CD14-positive monocyte (primary cell): ENCODE measurements at regions not wholly inside any gene's neighbourhood (a gene's known extent, or its start where the extent isn't known, plus 50 kb on each side); places are given as distances from the start of the nearest gene placed in this dataset.

ENCODE experiments used
- DNase-seq, 3 donors: peaks; one replicate each; pipeline ENCODE4 v3.0.0-alpha.2; 2011 to 2022
- H2AFZ ChIP-seq: 2 replicates; pipeline ENCODE4 v1.6.0; 2012; ENCODE audit warnings: mild to moderate bottlenecking, low read depth, low read length, inconsistent platforms; ENCODE audit not compliant: insufficient read depth, poor library complexity, severe bottlenecking
- H3K27ac ChIP-seq, 2 donors: 1 replicate in 1 of 2; 2 replicates in 1 of 2; pipeline ENCODE4 v1.5.1; 2012 to 2013; ENCODE audit warnings: low read length in 2 of 2, control low read depth in 1 of 2, inconsistent platforms in 1 of 2, low read depth in 1 of 2, mild to moderate bottlenecking in 1 of 2
- H3K27me3 ChIP-seq, 2 donors: one replicate each; pipeline versions ENCODE4 v1.6.0 to v1.6.1; 2011 to 2013; ENCODE audit warnings: low read length in 2 of 2; ENCODE audit not compliant: control insufficient read depth in 2 of 2, insufficient read depth in 2 of 2
- H3K36me3 ChIP-seq, 2 donors: replicated peaks in 1 of 2; 1 replicate in 1 of 2; 2 replicates in 1 of 2; pipeline versions ENCODE4 v1.5.1 to v1.6.1; 2012 to 2013; ENCODE audit warnings: low read length in 2 of 2, control low read depth in 1 of 2, inconsistent platforms in 1 of 2, mild to moderate bottlenecking in 1 of 2; ENCODE audit not compliant: insufficient read depth in 2 of 2, control insufficient read depth in 1 of 2
- H3K4me1 ChIP-seq, 2 donors: 1 replicate in 1 of 2; 2 replicates in 1 of 2; pipeline versions ENCODE4 v1.5.1 to v1.6.1; 2012 to 2013; ENCODE audit warnings: low read length in 2 of 2, control low read depth in 1 of 2, inconsistent platforms in 1 of 2, mild to moderate bottlenecking in 1 of 2, moderate library complexity in 1 of 2; ENCODE audit not compliant: insufficient read depth in 2 of 2, control insufficient read depth in 1 of 2
- H3K4me2 ChIP-seq: replicated peaks from 2 replicates; pipeline ENCODE3; 2012; ENCODE audit warnings: low read length, moderate library complexity, mild to moderate bottlenecking; ENCODE audit not compliant: poor library complexity, severe bottlenecking; ENCODE audit errors: extremely low read depth
- H3K4me3 ChIP-seq, 3 experiments: fragments of 200-600 bp in 1 of 3; sonication (generic) in 1 of 3; replicated peaks in 1 of 3; 1 replicate in 2 of 3; 2 replicates in 1 of 3; pipeline ENCODE4 v1.5.1; 2011 to 2013; ENCODE audit warnings: low read length in 3 of 3, mild to moderate bottlenecking in 3 of 3, control low read depth in 2 of 3, low read depth in 2 of 3, inconsistent platforms in 1 of 3, moderate library complexity in 1 of 3
- H3K79me2 ChIP-seq: 2 replicates; pipeline ENCODE4 v1.6.0; 2012; ENCODE audit warnings: mild to moderate bottlenecking, control low read depth, inconsistent platforms, low read length, moderate library complexity; ENCODE audit not compliant: insufficient read depth
- H3K9ac ChIP-seq: 2 replicates; pipeline ENCODE4 v1.6.0; 2017; ENCODE audit warnings: low read length, mild to moderate bottlenecking; ENCODE audit not compliant: insufficient read depth, poor library complexity, severe bottlenecking
- H3K9me3 ChIP-seq, 2 donors: replicated peaks in 1 of 2; 1 replicate in 1 of 2; 2 replicates in 1 of 2; pipeline versions ENCODE4 v1.5.1 to v1.6.1; 2012 to 2013; ENCODE audit warnings: low read length in 2 of 2, control low read depth in 1 of 2; ENCODE audit not compliant: control insufficient read depth in 1 of 2, insufficient read depth in 1 of 2
- H4K20me1 ChIP-seq: 2 replicates; pipeline ENCODE4 v1.6.0; 2012; ENCODE audit warnings: mild to moderate bottlenecking, low read length, control low read depth, moderate library complexity; ENCODE audit not compliant: insufficient read depth
- H3K27ac Mint-ChIP-seq, 7 donors: one replicate each; pipeline ENCODE4 v1.8.0; 2020; ENCODE audit warnings: mild to moderate bottlenecking in 7 of 7, mixed read lengths in 7 of 7, moderate library complexity in 6 of 7, inconsistent platforms in 2 of 7
- H3K27me3 Mint-ChIP-seq, 3 donors: one replicate each; pipeline ENCODE4 v1.8.0; 2021 to 2022; ENCODE audit warnings: low read depth in 3 of 3, mild to moderate bottlenecking in 3 of 3, mixed read lengths in 3 of 3, moderate library complexity in 3 of 3, inconsistent platforms in 1 of 3
- H3K36me3 Mint-ChIP-seq, 2 donors: one replicate each; pipeline ENCODE4 v1.8.0; 2020; ENCODE audit warnings: mixed read lengths in 2 of 2, inconsistent platforms in 1 of 2, mild to moderate bottlenecking in 1 of 2
- H3K4me1 Mint-ChIP-seq: one replicate; pipeline ENCODE4 v1.8.0; 2020; ENCODE audit warnings: mild to moderate bottlenecking, mixed read lengths
- H3K4me3 Mint-ChIP-seq, 2 donors: one replicate each; pipeline ENCODE4 v1.8.0; 2020; ENCODE audit warnings: mild to moderate bottlenecking in 2 of 2, mixed read lengths in 2 of 2, moderate library complexity in 1 of 2
- H3K9me3 Mint-ChIP-seq, 7 donors: one replicate each; pipeline ENCODE4 v1.8.0; 2020 to 2022; ENCODE audit warnings: mixed read lengths in 7 of 7, mild to moderate bottlenecking in 6 of 7, moderate library complexity in 6 of 7, inconsistent platforms in 2 of 7
- CTCF ChIP-seq: fragments of 200-600 bp; IDR thresholded peaks from one replicate; pipeline ENCODE4 v1.8.0; 2022; ENCODE audit warnings: antibody characterized with exemption, mild to moderate bottlenecking
- WGBS: methylation state at CpG from one replicate; pipeline ENCODE4 v1.1.5; 2013; ENCODE audit warnings: missing lambda C conversion rate; ENCODE audit not compliant: insufficient coverage; 5-methylcytosine and 5-hydroxymethylcytosine counted together
- intact Hi-C, 2 donors: fragments of 100-400 bp; cut with micrococcal nuclease; formaldehyde crosslinking; loops; one replicate each; pipeline versions ENCODE4 v1.15.0 to v1.15.1; 2023

- Histone ChIP-seq H3K4me1 (no peaks in the 10 kb centered on the region), H3K4me2 (no peak overlapping the region), H3K9me3 (no peaks in the 10 kb centered on the region), H3K4me3 (no peak overlapping the region), H4K20me1 (no peaks in the 10 kb centered on the region), H3K36me3 (no peaks in the 10 kb centered on the region), H3K27me3 (no peaks in the 10 kb centered on the region), H3K9ac (no peak overlapping the region), H3K79me2 (no peaks in the 10 kb centered on the region), H3K27ac (no peak overlapping the region), H2AFZ (no peak overlapping the region)
- no peak for TF ChIP-seq CTCF
- DNase-seq: no peak
- intact Hi-C loops: no loop called here
- H3K27me3 Mint-ChIP-seq: peaks cover 19 to 28% (median 22%) of the 10 kb centered on the region in 3 donors
- peaks cover 0 to 6% (median 0%) of the 10 kb centered on the region in 7 donors for H3K9me3 Mint-ChIP-seq
- no peak overlapping the region for H3K27ac Mint-ChIP-seq
- H3K36me3 Mint-ChIP-seq: no peaks in the 10 kb centered on the region
- peaks cover 2% of the 10 kb centered on the region for H3K4me1 Mint-ChIP-seq
- H3K4me3 Mint-ChIP-seq: peak overlapping the region in 1 of 2 donors; percentile 6
- WGBS: 65% methylated on average over 3 of the region's 3 CpGs
Observed at GRCh38 chr1:30645807-30646206, 77.6 kb downstream of the MATN1 start.

- Histone ChIP-seq H3K27me3 (no peaks in the 10 kb centered on the region), H4K20me1 (no peaks in the 10 kb centered on the region), H2AFZ (no peak overlapping the region), H3K4me1 (no peaks in the 10 kb centered on the region), H3K4me2 (no peak overlapping the region), H3K9ac (no peak overlapping the region), H3K9me3 (no peaks in the 10 kb centered on the region), H3K27ac (no peak overlapping the region), H3K4me3 (no peak overlapping the region), H3K79me2 (no peaks in the 10 kb centered on the region), H3K36me3 (no peaks in the 10 kb centered on the region)
- no peaks in the 10 kb centered on the region for H3K36me3 Mint-ChIP-seq
- intact Hi-C loops: no loop called here
- H3K27ac Mint-ChIP-seq: no peak overlapping the region
- H3K9me3 Mint-ChIP-seq: peaks cover 0 to 6% (median 0%) of the 10 kb centered on the region in 7 donors
- no peaks in the 10 kb centered on the region for H3K4me1 Mint-ChIP-seq
- WGBS: 86% methylated on average over 15 of the region's 22 CpGs
- no peak for TF ChIP-seq CTCF
- no peak for DNase-seq
- no peak overlapping the region for H3K4me3 Mint-ChIP-seq
- H3K27me3 Mint-ChIP-seq: peaks cover 11 to 20% (median 15%) of the 10 kb centered on the region in 3 donors
Observed at GRCh38 chr1:30642391-30643120, 80.8 kb downstream of the MATN1 start.
